IPS-NIHi7 (cell line): ENCODE measurements at regions not wholly inside any gene's neighbourhood (a gene's known extent, or its start where the extent isn't known, plus 50 kb on each side); places are given as distances from the start of the nearest gene placed in this dataset.
A peak's percentile ranks its signal among the peaks of the same experiment; 100 is the strongest.
"Not testable (repeated sequence)": the region's sequence is repeated elsewhere in the genome, so short reads cannot be mapped to it uniquely, and the experiment has no call there.

ENCODE experiments used
- DNase-seq: peaks from one replicate; pipeline ENCODE4 v3.0.0; 2012; ENCODE audit warnings: mixed read lengths; ENCODE audit errors: extremely low spot score

DNA sequence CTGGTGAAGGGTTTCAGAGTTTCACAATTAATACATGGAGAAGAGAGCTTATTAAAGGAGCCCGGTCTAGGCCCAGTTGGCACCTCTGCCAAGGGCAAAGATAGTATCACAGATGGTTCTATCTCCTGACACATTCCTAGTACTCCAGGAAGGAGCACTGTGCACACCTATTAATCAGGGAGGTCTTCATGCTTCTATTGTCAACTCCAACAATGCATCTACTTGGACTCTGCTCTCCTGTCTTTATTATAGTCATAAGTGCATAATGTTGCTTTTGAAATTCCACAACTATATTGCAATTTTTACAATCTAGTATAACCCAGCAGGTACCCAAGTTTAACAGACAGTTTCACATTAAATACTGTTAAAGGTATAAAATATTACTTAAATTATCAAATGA, 174.5 kb upstream of the TSC22D1 start:
- no peak for DNase-seq

DNA sequence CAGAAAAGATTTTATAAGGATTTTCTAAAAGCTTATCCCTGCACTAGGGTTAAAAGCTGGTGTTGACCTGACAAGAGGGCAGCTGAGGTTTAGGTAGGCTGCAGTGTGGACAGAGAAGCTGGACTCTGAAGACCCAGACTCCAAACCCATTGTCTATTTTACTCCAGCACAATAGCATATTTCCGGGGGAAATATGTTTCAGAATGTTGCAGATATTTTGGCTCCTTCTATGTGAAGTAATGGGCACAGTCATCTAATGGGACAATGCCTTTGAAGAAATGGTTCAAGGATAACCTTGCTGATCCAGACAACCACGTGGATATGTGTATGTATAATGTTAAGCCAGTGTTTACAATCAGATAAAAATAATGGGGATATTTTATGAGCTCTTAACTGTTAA, 173.8 kb upstream of the TSC22D1 start:
- DNase-seq, result no peak

DNA sequence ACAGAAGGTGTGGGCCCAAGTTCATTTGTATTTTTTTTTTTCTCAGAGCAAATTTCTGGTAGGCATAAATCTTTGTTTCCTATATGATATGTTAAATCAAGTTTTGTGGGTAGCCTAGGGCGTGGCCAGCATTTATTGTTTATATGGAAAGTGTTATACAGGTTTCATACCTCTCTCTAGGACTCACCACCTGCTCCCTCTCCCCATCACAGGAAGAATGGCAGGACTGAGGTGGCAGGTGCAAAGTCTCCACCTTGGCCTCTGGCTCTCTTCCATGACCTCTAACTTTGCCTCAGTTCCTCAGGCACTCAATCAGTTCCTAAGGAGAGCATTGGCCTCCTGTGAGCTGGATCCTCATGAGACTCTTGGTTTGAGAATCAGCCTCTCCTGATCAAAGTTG, 172.3 kb upstream of the TSC22D1 start:
- DNase-seq, result no peak

DNA sequence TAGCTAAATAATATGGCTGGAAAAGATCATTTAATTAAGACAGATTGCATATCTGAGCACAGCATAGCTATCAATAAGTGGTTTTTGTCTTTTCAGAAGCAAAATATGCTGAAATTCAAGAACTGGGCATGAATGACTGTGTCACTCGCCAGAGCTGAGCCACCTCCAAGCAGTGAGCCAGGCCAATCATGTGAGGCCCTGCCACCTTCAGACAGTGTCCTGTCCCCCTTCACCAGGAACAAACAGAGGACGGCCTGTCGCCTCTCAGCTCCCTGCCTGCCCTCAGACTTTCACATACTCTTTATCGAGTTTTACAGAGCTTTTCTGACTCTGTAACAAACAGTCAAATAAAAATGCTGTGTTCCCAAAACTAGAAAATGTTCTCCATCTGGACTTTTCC, 171.0 kb upstream of the TSC22D1 start:
- DNase-seq, result no peak

DNA sequence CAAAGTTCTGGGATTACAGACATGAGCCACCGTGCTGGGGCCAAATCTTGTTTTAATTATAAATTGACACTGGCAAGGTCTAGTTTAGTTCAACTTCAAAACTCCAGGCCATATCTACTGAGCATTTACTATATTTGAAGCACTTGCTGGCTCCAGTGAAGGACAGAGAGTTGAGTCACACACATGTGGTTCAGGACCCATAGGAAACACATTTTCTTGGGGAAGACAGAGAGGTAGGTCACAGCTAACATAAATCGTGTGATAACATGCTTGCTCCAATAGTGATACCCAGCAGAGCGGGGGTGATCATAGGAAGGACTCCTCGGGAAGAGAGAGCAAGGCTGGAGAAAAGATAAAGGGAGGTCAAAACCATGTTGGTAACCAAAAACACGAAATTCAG, 170.6 kb upstream of the TSC22D1 start:
- DNase-seq, result no peak

DNA sequence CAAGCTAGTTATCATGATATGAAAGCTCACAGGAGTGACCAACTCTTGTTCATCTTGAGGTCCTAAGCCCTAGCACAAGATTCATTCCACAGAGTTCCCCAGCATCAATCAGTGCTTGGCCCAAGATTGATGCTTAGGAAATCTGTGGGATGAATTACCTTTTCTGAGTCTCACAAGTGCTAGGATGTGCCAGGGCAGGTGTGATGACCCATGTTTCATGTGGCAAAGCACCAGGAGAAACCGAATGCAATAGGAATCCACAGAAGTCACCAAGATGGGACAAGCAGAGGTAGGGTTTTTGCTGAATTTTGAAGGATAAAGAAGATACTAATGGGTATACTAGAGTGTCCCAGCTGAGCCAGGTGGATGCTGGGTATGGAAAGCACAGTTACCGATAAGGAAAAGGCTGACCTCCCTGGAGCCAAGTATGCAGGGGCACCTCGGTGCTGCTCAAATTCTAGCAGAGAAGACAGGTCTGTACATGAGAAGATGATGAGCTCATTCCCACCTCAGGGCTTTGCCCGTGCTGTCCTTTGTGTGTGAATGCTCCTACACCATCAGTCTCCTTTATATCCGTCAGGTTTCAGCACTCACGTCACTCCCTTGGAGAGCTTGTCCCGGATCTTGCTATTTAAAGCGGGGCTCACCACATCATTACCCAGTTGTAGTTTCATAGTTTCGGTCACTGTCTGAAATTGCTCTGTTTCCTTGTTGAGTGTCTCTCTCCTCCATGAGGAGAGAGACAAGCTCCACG, 168.9 kb upstream of the TSC22D1 start:
- DNase-seq, result no peak

DNA sequence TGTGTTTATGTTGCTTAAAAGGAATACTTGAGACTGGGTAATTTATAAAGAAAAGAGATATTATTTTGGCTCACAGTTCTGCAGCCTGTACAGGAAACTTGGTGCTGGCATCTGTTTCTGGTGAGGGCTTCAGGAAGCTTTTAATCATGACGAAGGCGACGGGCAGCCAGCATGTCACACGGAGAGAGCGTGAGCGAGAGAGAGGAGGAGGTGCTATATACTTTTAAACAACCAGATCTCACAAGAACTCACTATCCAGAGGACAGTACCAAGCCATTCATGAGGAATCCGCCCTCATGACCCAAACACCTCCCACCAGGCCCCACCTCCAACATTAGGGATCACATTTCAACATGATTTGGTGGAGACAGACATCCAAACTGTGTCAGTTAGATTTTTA, 163.4 kb upstream of the TSC22D1 start:
- DNase-seq, result no peak

DNA sequence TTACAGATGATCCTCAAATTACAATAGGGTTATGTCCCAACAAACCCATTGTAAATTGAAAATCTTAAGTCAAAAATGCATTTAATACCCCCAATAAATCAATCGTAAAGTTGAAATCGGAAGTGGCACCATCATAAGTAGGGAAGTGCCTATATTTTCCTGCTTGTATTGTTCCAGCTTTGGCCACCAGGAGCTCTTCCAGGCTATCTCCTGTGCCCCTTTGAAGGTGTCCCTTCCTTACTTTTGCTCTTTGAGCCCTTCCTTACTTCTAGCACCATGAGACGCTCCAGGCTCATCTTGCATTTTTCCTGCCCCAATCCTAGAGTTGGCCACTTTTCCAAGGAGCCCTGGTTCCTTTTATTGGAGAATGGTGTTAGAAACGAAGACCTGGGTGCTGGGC, 163.0 kb upstream of the TSC22D1 start:
- no peak for DNase-seq

DNA sequence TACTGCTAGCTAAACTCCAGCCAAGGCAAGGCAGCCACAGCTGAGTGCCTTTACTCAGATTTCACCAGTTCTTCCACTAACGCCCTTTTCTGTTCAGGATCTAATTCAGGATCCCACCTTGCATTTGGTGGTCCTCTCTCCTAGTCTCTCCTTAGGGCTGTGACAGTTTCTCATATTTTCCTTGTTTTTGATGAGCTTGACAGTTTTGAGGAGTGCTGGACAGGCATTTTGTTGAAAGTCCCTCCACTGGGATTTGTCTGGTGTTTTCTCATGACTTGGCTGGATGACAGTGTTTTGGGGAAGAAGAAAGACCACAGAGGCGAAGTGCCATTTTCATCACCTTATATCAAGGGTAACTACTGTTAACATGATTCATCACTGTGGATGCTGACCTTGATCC, 162.3 kb upstream of the TSC22D1 start:
- DNase-seq, result no peak

DNA sequence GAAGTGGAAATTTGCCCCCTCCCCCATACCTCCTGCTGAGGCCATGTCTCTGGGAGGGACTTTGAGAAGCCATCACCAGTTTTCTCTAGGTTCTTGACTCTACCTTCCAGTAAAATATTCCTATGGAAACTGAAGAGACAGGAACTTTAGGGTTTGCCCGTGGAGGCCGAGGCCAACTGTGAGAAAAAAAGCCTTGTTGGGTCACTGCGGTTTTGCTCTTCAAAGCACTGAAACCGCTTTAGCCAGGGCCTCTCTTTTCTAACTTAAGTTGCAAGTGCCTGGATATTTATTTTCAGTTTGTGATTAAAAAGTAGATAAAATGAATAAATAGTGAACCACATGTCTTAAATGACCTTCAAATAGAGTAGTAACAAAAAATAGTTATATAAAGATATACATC, 159.7 kb upstream of the TSC22D1 start:
- DNase-seq, result no peak

DNA sequence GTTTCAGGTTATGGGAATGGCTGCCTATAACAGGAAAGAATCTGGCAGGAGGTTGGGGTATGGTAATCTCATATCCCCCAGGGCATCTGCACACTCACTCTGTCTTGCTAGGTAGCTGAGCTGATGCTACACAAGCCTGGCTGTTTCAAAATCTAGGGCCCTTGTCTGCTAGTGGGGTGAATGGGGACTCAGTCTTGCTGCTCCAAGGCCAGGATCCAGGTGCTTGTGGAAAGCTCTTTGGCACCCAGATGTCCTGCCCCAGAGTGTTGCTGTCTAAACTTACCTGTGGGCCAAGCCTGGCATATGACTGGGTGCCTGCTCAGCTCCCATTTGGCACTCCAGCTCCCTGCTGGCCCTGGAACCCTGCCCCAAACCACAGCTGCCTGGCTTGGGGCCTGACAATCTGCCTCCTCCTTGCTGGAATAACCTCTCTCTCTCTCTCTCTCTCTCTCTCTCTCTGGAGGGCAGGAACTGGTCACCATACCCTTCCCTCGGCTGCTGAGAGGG, 158.1 kb upstream of the TSC22D1 start:
- DNase-seq, result no peak

DNA sequence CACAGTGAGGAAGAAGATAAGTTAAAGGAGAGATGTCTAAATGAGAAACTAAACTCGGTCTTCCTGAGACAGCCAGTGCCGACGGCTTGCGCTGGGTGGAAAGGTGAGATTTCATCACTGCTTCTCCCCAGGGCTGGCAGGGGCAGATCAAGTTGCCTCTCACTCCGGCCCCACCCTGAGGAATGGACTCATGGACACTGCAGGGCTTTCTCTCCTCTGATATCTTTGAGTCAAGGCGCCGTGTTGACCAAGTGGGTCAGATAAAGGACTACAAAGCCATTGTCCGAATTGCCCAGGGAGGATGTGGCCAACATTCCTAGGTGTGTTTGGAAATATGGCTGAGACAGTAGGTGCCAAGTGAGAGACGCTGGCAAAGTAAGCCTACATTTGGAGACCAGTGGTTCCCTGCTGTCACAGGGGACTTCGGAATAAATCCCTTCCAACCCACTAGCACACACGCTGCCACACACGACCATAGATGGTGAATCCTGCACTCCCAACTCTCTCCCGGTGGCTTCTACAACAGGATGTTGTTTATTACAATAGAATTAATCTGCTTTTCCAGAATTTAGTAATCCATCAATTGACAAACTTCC, 156.5 kb upstream of the TSC22D1 start:
- no peak for DNase-seq

DNA sequence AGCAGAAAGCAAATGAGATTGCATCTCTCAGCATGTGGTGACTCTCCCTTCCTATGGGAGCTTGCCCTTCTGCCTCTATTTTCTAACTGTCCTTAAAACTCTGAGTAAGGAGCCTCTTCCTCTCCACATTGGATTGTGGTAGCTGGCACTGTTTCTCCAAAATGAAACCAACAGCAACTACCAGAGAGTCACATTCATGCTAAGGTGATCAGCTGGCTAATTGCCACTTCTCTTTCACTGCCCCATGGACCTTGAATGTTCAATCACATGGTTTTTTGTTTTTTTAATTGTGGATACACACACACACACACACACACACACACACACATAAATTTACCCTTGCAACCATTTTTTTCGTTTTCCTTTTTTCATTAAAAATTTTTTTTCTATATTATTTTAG, 154.7 kb upstream of the TSC22D1 start:
- no peak for DNase-seq

DNA sequence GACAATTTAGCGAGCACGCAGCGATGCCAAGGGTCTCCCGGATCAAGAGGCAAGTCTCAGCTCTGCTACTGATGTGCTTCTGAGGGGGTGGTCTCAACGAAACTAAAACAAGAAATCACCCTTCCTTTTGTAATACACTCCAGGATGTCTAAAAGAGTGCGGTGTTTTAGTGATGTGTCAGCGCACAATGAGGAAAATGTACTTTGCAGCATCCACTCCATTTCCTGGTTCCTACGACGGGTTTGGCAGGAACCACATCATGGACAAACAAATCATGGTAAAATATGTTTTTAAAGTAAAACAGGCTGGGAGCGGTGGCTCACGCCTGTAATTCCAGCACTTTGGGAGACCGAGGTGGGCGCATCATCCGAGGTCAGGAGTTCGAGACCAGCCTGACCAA, 154.0 kb upstream of the TSC22D1 start:
- DNase-seq, result no peak

DNA sequence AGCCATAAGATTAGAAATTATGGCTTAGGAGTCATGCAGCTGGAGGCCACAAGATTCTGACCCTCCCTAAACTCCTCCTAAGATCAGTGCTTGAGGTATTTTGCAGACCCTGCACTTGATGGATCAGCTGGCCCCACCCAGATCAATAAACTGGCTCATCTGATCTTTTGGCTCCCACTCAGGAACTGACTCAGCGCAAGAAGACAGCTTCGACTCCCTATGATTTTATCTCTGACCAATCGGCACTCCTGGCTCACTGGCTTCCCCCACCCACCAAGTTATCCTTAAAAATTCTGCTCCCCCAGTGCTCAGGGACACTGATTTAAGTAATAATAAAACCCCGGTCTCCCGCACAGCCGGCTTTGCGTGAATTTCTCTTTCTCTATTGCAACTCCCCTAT, 151.5 kb upstream of the TSC22D1 start:
- DNase-seq, result not testable (repeated sequence)

DNA sequence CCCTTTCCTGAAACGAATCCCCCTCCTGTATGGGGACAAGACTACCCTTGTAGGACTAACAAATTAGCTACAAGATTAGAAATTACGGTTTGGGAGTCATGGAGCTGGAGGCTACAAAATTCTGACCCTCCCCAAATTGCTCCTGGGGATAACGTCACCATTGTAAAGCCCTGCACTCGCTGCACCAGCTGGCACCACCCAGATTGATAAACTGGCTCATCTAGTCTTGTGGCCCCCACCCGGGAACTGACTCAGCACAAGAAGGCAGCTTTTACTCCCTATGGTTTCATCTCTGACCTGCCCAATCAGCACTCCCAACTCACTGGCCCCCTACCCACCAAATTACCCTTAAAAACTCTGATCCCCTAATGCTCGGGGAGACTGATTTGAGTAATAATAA, 150.6 kb upstream of the TSC22D1 start:
- no peak for DNase-seq

DNA sequence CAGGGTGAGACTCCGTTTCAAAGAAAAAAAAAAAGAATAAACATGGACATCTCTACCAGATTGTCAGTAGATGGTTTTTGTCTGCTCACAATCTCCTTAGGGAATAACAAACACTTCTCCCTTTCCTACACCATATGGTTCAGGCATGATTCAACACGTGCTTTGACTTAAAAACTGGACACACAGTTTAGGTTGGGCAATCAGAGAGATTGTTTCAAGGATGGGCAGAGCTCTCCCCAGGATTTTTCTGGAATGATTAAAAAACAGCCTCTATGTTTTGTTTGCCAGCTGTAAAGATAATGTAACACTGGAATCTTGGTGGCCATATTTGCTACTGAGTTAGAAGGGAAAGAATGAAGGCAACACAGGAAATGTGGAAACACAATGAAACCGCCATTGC, 150.1 kb upstream of the TSC22D1 start:
- DNase-seq, result no peak

DNA sequence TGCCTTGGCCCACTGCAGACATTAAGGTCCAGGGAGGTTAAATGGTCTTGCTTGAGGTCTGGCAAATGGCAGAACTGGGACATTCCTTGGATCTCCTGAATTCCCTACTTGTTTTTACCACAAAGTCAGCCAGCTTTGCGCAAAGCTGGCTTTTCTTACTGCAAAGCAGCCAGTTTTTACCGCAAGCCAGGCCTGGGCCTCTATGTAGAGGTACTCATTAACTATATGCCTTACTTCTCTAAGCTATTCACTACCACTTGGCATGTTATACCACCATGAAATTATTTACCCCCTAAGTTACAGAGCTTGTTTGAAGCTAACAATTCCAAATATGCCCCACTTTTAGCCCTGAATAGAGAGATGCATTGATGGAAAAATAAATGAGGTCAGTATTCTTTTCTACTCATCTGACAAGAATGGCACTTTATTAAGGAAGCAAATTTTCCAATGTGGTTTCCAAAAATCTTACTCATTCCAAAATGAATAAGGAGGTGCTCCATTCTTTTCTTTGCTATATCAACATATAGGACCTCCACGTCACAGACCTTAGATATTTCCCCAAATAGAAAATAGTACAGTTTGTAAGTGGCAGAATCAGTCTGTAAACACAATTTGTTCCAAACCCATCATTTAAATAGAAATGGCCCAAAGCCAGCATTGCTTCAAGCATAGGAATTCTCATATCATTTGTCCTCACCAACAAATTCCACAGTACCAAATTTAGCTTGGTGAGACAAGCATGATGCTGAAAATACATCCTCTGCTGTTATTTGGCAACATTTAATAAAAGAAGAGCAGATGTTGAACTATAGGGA, 143.9 kb upstream of the TSC22D1 start:
- DNase-seq, result no peak

DNA sequence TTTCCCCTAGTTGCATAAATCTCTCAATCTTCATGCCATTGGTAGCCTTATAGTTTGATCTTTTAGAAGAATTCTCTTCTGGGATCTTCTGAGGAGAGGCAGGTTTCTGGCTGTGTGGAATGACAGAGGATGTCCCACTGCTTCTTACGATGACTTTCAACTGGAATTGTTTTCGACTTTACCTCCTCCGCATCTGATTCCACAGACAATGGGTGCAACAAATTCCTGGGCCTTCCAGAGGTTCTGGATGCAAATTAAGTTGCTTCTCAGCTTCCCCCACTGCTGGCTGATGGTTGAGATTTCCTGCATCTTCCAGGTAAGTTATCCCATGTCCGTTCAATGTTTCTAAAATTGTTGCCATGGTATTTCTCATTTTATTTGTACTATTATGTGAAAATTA, 142.3 kb upstream of the TSC22D1 start:
- DNase-seq, result peak; percentile 37

DNA sequence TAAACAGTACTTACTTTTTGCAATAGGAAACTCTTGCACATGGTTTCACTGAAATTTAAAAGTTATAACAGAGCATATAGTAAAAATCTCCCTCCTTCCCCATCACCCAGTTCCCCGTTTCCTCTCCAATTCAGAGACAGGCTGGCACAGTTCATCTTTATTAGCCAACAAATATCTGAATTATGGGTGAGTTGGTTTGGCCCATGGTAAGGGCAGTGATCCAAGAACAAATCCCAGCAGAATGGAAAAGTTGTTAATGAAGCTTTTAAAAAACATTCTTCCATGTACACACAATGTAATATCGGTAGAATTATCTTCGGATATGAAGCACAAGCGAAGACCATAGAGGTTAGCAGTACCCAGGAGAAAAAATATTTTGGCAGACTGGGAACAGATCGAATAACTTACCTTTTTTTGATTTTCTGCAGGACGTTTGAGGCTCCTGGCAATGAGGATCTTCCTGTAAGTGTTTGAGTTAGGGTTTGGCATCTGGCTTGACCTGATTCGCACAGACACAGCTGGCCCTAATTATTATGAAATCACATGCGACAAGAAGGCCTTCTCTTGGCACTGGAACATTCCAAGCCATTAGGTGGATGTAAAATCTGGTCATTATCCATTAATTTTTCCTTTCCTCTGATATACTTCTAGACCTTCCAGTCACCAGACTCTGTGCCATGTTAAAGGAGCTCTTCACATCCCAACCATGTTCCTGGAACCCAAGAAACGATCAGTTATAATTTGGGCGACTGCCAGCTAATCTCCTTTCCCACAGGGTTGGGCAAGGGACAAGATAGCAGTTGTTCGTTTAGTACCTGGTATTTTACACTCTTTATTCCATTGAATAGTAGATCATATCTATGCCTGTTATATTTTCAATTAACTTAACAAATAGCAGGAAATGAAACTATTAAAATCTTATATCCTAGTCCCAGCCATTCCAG, 139.4 kb upstream of the TSC22D1 start:
- no peak for DNase-seq

DNA sequence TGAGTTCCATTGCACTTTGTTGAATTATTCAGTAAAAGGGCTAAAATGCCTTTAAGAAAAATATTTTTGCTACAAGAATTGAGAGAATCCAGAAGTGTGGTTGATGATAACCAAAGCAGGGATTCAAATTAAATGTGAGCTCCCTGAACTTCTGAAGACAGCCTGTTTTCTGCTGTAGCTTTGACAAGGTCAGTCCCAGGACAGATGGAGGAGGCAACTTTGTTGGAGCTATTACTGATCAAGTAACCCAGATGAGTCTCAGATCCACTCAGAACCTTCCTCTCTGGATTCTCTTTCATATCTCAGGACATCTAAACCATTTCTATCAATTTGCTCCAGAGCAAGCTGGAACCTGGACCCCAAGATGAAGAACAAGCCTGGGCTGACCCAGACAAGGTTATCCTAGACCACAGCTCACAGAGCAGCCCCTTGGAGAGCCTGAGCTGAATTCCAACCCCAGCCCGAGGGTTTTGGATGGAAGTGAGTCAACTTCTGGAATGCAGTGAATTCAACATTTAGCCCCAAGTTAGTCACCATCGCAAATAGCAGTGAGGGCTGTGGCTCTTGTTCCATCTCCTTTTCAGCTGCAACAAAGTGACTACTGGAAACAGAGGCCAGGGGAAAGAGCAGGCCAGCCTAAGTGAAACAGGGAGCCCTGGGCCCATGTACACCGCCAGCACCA, 137.8 kb upstream of the TSC22D1 start:
- DNase-seq, result peak; percentile 42
